Left hindlimb (tissue), 1 donor: ENCODE measurements at regions not wholly inside any gene's neighbourhood (a gene's known extent, or its start where the extent isn't known, plus 50 kb on each side); places are given as distances from the start of the nearest gene placed in this dataset.
"Not testable (repeated sequence)": the region's sequence is repeated elsewhere in the genome, so short reads cannot be mapped to it uniquely, and the experiment has no call there.

ENCODE experiments used
- DNase-seq: peaks from one replicate; pipeline ENCODE4 v3.0.0-alpha.2; 2018

DNA sequence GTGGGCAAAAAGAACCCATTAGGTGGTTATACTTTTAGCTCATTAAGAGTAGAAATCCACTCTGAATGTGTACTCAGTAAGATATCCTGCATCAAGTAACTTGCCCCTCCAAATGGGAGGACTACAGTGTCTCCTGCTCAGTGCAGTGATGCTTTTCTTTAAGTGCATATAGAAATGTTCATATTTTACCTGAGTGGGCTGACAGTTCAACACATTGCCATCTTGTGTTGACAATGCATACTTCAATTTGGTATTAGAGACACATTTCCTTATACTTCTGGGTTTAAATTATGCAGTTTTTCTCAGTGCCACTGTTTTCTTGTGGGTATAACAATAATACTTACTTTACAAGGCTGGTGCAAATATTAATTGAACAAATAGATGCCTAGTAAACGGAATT lies 318.6 kb upstream of the TMPRSS15 start:
- DNase-seq: no peak

DNA sequence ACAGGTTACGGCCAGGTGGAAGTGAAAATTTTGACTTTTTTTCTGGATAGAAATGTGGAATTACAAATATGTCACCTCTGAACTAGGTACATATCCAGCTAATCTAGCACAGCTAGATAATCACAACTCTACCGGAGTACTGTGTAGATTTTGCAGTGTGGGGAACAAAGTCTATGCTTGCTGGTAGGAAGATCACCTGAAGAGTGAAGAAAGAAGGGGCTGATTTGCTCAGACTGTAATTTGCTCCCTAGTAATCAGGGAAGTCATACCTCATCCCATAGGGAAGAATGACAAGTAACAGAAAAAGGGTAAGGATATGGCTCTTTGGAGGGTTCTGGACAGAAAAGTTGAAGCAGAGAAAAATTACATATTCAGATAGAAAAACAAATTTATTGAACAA lies 319.6 kb upstream of the TMPRSS15 start:
- DNase-seq: no peak

DNA sequence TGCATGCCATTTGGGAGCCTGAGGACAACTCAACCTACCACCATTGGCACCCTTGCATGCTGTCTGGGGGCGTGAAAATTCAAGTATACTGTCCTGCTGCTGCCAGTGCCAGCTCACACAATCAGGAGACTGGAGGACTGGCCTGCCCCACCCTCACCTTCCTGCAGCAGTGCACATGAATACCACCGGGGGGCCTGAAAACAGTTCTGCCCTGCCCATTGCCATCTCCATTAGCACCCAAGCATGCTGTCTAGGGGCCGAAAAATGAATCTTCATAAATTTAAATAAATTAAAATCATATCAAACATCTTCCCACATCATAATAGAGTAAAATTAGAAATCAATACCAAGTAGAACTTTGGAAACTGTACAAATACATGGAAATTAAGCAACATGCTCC lies 322.1 kb upstream of the TMPRSS15 start:
- no peak for DNase-seq

- no peak for DNase-seq
Observed at GRCh38 chr21:18741954-18742353, 338.4 kb upstream of the TMPRSS15 start.

DNA sequence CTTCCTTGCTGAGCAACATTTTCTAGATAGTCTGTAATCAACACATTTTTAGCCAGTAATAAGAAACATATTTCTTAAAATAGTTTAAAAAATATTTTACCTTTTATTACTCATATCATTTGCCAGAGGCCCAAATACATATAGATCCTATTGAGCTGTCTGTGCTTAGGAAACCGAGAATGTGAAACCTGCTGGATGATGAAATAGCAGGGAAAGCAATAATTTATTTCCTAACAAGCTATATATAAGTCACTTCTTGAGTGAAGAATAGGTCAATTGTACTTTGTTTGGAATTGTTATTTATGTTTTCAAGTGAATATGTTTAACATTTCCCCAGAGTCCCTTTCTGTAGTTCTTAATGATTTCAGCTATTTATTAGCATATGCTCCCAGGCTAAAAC lies 339.9 kb upstream of the TMPRSS15 start:
- DNase-seq: no peak

- DNase-seq: no peak
Observed at GRCh38 chr21:18744840-18745239, 341.3 kb upstream of the TMPRSS15 start.

DNA sequence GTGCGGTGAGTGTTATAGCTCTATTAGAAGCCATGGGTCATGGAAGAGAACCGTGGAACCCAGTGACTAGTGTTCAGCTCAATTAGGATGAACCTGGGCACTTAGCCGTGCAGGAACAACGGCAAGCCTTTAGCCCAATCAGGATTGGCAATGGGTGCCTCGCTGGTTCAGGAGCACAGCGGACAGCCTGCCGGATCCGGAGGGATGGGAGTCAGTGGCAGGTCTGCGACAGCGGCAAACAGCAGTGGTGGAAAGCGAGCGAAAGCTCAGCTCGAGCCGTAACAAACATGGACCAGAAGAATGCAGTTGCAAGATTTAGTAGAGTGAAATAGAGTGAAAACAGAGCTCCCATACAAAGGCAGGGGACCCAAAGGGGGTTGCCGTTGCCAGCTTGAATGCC lies 349.3 kb upstream of the TMPRSS15 start:
- DNase-seq: not testable (repeated sequence)

DNA sequence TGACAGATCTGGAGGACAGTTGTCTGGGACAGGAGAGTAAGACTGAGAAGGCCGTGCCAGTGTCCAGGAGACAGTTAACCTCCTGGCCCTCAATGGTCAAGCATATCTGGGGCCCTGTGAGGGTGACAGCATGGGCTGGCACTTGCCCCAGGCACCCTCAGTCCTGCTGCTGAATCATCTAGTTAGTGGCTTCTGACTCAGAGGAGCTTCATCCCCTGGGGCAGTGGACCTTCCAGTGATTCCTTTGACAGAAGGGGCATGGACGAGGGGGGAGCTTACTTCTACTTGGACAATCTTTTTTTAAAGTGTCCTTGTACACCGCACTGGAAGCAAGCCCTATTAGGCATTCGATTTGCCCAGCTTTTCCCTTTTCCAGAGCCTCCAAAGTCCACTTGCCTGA lies 352.7 kb upstream of the TMPRSS15 start:
- not testable (repeated sequence) for DNase-seq

DNA sequence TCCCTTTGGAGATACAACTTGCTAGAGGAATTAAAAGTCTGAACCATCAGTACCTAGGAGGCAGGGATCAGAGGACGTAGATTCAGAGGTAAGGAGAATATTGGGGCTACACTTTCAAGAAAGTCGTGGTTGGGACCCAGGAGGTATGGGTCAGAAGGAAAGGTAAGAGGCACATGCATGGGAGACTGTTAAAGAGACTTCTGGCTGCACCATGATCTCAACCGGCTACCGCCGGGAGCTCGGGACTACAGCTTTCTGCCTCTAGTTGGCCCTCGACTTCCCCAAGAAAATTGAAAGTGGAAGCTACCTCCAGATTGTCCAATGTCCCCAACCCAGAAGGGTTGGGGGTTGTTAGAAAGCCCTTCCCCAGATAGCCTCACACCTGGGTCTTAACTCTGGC lies 355.7 kb upstream of the TMPRSS15 start:
- DNase-seq: no peak

DNA sequence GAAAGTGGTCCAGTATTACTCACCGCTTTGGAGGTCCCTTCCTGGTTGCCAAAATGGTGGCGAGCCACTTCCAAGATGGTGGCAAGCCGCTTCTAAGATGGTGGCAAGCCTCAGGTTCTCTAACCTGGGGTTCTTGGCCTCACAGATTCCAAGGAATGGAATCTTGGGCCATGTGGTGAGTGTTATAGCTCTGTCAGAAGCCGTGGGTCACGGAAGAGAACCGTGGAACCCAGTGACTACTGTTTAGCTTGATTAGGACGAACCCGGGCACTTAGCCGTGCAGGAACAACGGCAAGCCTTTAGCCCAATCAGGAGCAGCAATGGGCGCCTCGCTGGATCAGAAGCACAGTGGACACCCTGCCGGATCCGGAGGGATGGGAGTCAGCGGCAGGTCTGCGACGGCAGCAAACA lies 356.2 kb upstream of the TMPRSS15 start:
- no peak for DNase-seq

DNA sequence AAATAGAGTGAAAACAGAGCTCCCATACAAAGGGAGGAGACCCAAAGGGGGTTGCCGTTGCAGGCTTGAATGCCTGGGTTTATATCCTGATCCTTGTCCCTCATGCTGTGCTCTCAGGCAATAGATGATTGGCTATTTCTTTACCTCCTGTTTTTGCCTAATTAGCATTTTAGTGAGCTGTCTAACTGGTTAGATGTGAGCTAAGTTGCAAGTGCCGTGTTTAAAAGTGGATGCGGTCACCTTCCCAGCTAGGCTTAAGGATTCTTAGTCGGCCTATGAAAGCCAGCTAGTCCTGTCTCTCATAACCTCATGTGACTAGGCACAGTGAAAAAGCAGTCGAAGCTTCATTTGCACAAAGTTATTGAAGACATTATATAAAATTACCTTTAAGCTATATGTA lies 356.7 kb upstream of the TMPRSS15 start:
- no peak for DNase-seq

DNA sequence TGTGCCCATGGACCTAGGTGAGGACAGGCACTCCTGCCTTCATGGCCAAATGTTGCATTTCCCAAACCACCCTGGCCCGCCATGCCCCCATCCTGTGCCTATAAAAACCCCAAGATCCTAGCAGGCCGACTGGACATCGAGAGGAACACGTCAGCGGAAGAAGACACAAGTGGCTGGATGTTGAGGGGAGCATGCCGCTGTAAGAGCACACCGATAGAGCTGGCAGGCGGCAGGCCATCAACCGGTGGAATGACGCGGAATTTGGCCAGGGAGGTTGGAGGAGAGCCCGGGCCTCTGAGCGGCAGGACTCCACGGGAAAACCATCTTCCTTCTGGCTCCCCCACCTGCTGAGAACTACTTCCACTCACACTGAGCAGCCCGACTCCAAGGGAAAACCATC lies 361.1 kb upstream of the TMPRSS15 start:
- DNase-seq: no peak

- no peak for DNase-seq
Observed at GRCh38 chr21:18769599-18769998, 366.0 kb upstream of the TMPRSS15 start.

GRCh38 chr21:18771845-18772380 lies 368.3 kb upstream of the TMPRSS15 start:
- DNase-seq: no peak

GRCh38 chr21:18772404-18772803 lies 368.8 kb upstream of the TMPRSS15 start:
- no peak for DNase-seq

GRCh38 chr21:18772897-18773296 lies 369.3 kb upstream of the TMPRSS15 start:
- DNase-seq: no peak

DNA sequence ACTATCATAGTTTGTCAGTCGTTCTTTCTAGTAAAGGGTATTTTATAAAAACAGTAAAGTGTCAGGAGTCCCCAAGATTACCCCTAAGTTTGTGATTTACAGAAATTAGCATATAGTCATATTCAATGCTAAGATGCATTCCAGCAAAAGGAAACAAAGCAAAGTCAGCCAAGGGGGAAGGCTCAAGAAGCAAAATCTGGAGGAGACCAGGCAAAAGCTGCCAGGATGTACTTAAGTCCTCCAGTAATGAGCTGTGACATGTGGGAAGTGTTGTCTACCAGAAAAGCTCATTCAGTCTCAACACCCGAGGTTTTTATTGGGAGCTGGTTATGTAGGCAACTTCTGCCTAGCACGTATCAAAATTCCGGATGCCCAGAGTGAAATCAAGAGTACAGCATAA lies 373.4 kb upstream of the TMPRSS15 start:
- DNase-seq: no peak

DNA sequence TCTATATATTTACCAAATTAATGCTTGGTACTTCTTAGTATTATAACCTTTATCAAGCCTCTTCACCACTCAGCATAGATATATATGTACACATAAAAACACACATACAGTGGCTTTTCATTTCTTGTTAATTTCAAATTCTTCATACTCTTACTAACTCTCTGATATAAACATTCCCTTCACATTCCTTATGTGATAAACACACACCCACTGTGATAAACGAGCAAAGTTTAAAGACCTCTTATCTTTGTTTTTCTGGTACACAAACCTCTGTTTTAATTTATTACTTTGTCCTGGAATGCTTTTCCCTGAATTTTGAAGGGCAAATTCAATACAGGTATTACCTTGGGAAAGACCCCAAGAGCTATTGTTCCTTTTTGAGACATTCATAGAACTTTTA lies 379.1 kb upstream of the TMPRSS15 start:
- DNase-seq: no peak

- DNase-seq: no peak
Observed at GRCh38 chr21:18801468-18801867, 397.9 kb upstream of the TMPRSS15 start.

- DNase-seq: no peak
Observed at GRCh38 chr21:18803624-18804023, 400.0 kb upstream of the TMPRSS15 start.

DNA sequence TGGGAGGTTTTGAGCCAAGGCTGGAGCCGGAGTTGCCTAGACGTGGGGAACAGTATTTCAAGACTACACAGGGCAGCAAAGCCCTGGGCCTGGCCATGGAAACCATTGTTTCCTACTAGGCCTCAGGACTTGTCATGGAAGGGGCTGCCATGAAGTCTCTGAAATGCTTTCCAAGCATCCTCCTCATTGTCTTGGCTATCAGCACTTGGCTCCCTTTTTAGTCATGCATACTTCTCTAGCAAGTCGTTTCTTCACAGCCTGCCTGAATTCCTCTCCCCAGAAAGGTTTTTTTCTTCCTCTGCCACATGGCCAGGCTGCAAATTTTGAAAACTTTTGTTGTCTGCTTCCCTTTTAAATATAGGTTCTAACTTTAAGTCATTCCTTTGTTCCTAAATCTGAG lies 406.6 kb upstream of the TMPRSS15 start:
- no peak for DNase-seq

- DNase-seq: no peak
Observed at GRCh38 chr21:18812308-18812707, 408.7 kb upstream of the TMPRSS15 start.

- DNase-seq: no peak
Observed at GRCh38 chr21:18819507-18819906, 415.9 kb upstream of the TMPRSS15 start.

GRCh38 chr21:18826562-18826961 lies 423.0 kb upstream of the TMPRSS15 start:
- no peak for DNase-seq

GRCh38 chr21:18831942-18832676 lies 428.5 kb upstream of the TMPRSS15 start:
- no peak for DNase-seq
